ENCODE measurements at regions not wholly inside any gene's neighbourhood (a gene's known extent, or its start where the extent isn't known, plus 50 kb on each side); places are given as distances from the start of the nearest gene placed in this dataset.
"Not testable (repeated sequence)": the region's sequence is repeated elsewhere in the genome, so short reads cannot be mapped to it uniquely, and the experiment has no call there.

DNA sequence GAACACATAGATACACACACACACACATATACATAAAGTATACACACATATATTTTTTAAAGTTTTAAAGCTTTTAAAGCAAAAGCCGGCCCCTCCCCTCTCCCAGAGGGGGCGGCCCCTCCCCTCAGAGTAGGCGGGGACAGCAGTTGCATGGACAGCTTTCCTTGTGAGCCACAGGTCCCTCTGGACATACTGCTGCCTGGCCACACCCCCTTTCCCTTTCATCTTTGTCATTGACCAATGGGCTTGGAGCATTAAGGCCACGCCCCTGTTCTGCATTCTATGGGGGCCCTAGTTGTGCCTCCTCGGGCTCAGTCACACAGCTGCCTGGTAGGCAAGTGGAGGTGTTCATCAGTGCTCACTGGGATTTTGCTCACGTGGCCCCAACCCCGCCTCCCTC is 57.5 kb upstream of the LYSMD4 start:
- TF ChIP-seq, protein P1, sequence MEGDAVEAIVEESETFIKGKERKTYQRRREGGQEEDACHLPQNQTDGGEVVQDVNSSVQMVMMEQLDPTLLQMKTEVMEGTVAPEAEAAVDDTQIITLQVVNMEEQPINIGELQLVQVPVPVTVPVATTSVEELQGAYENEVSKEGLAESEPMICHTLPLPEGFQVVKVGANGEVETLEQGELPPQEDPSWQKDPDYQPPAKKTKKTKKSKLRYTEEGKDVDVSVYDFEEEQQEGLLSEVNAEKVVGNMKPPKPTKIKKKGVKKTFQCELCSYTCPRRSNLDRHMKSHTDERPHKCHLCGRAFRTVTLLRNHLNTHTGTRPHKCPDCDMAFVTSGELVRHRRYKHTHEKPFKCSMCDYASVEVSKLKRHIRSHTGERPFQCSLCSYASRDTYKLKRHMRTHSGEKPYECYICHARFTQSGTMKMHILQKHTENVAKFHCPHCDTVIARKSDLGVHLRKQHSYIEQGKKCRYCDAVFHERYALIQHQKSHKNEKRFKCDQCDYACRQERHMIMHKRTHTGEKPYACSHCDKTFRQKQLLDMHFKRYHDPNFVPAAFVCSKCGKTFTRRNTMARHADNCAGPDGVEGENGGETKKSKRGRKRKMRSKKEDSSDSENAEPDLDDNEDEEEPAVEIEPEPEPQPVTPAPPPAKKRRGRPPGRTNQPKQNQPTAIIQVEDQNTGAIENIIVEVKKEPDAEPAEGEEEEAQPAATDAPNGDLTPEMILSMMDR (conservative IDR thresholded peaks at IDR 0.05; ENCODE audit: low read length), result not testable (repeated sequence)
- not testable (repeated sequence) for TF ChIP-seq EZH2phosphoT487 (IDR thresholded peaks at IDR 0.05; ENCODE audit: borderline replicate concordance, low read depth, low read length)

All from OCI-LY7 (cell line).